SK-N-SH (cell line): ENCODE measurements at regions not wholly inside any gene's neighbourhood (a gene's known extent, or its start where the extent isn't known, plus 50 kb on each side); places are given as distances from the start of the nearest gene placed in this dataset.

Experiments used
- CTCF ChIA-PET: fragments of 300-600, 350-600 bp; formaldehyde crosslinking; extraction: SDS; loops from one replicate; lab custom pipeline; 2021; lab: Yijun Ruan, JAX
- POLR2A ChIA-PET: fragments of 350-600 bp; sonication (Branson Sonifier 250); formaldehyde crosslinking; extraction: SDS; loops from one replicate; lab custom pipeline; 2020; ENCODE audit warnings: antibody characterized with exemption, inconsistent platforms; lab: Yijun Ruan, JAX
- DNase-seq: peaks from one replicate; pipeline ENCODE4 v3.0.0; 2012
- H2AFZ ChIP-seq: fragments of 200-600 bp; sonication (generic); 2 replicates; pipeline ENCODE4 v1.8.1; 2016; ENCODE audit warnings: antibody characterized with exemption, mild to moderate bottlenecking, low read depth
- H3F3A ChIP-seq: fragments of 200-600 bp; sonication (generic); replicated peaks from 2 replicates; pipeline ENCODE3; 2016; ENCODE audit warnings: antibody characterized with exemption, mild to moderate bottlenecking; ENCODE audit not compliant: insufficient read depth
- H3K27ac ChIP-seq, 2 experiments: fragments of 200-500 bp in 1 of 2; fragments of 200-600 bp in 1 of 2; sonication (Bioruptor generic) in 1 of 2; sonication (generic), shearing (Covaris generic) in 1 of 2; 2 replicates each; pipeline versions ENCODE4 v1.5.1 to v1.6.1; 2014 to 2016; ENCODE audit warnings: low read depth in 2 of 2, inconsistent platforms in 1 of 2, low read length in 1 of 2, mild to moderate bottlenecking in 1 of 2, mixed read lengths in 1 of 2
- H3K27me3 ChIP-seq: fragments of 200-600 bp; sonication (generic), shearing (Covaris generic); 2 replicates; pipeline ENCODE4 v1.6.1; 2016; ENCODE audit warnings: mixed run types; ENCODE audit not compliant: insufficient read depth
- H3K36me3 ChIP-seq, 2 experiments: fragments of 200-500 bp in 1 of 2; fragments of 200-600 bp in 1 of 2; sonication (Bioruptor generic) in 1 of 2; sonication (generic) in 1 of 2; replicated peaks in 1 of 2; 2 replicates each; pipeline versions ENCODE3 to v1.5.1; 2014 to 2016; ENCODE audit warnings: low read length in 1 of 2, mild to moderate bottlenecking in 1 of 2; ENCODE audit not compliant: insufficient read depth in 2 of 2, control insufficient read depth in 1 of 2
- H3K4me1 ChIP-seq, 2 experiments: fragments of 200-500 bp in 1 of 2; fragments of 200-600 bp in 1 of 2; sonication (Bioruptor generic) in 1 of 2; sonication (generic), shearing (Covaris generic) in 1 of 2; 2 replicates each; pipeline versions ENCODE4 v1.5.1 to v1.6.1; 2014 to 2016; ENCODE audit warnings: low read depth in 1 of 2, low read length in 1 of 2, mixed run types in 1 of 2; ENCODE audit not compliant: insufficient read depth in 2 of 2, control insufficient read depth in 1 of 2
- H3K4me2 ChIP-seq: fragments of 200-600 bp; sonication (generic), shearing (Covaris generic); 2 replicates; pipeline ENCODE4 v1.6.1; 2017; ENCODE audit warnings: mixed run types
- H3K4me3 ChIP-seq, 2 experiments: fragments of 200-500 bp in 1 of 2; fragments of 200-600 bp in 1 of 2; sonication (Bioruptor generic) in 1 of 2; sonication (generic), shearing (Covaris generic) in 1 of 2; 2 replicates each; pipeline versions ENCODE4 v1.5.1 to v1.8.1; 2014 to 2016; ENCODE audit warnings: low read depth in 2 of 2, inconsistent platforms in 1 of 2, low read length in 1 of 2, mild to moderate bottlenecking in 1 of 2, mixed read lengths in 1 of 2, moderate library complexity in 1 of 2
- H3K79me2 ChIP-seq: fragments of 200-600 bp; sonication (generic); 2 replicates; pipeline ENCODE4 v1.8.1; 2017; ENCODE audit warnings: mild to moderate bottlenecking; ENCODE audit not compliant: insufficient read depth
- H3K9ac ChIP-seq: fragments of 200-600 bp; sonication (generic); 2 replicates; pipeline ENCODE4 v1.6.1; 2017; ENCODE audit warnings: mixed run types
- H3K9me2 ChIP-seq: fragments of 200-600 bp; sonication (generic); 2 replicates; pipeline ENCODE4 v1.6.1; 2017; ENCODE audit warnings: mixed run types
- H3K9me3 ChIP-seq: fragments of 200-600 bp; sonication (generic); 2 replicates; pipeline ENCODE4 v1.6.1; 2017; ENCODE audit warnings: mixed run types, mild to moderate bottlenecking, moderate library complexity
- H4K20me1 ChIP-seq: fragments of 200-600 bp; sonication (generic); 2 replicates; pipeline ENCODE4 v1.6.1; 2017; ENCODE audit warnings: mild to moderate bottlenecking, mixed run types; ENCODE audit not compliant: insufficient read depth
- CHD2 ChIP-seq: fragments of 150-350 bp; IDR thresholded peaks from 2 replicates; pipeline ENCODE4 v1.6.1; 2018; ENCODE audit warnings: low read length; ENCODE audit not compliant: partially characterized antibody
- EZH2phosphoT487 ChIP-seq: fragments of 200-600 bp; sonication (generic); IDR thresholded peaks from 2 replicates; pipeline ENCODE4 v1.6.1; 2017; ENCODE audit warnings: low read depth, mixed run types, mild to moderate bottlenecking, antibody characterized with exemption, moderate library complexity, borderline replicate concordance
- FOXJ3 ChIP-seq: sonication (generic); formaldehyde crosslinking; IDR thresholded peaks from 2 replicates; pipeline ENCODE4 v1.5.1; 2020; ENCODE audit warnings: mild to moderate bottlenecking, missing genetic modification reagents
- FOXM1 ChIP-seq: IDR thresholded peaks from 2 replicates; pipeline ENCODE4 v1.4.0; 2012; ENCODE audit warnings: low read depth, mild to moderate bottlenecking
- GATA2 ChIP-seq: sonication (generic); formaldehyde crosslinking; IDR thresholded peaks from 2 replicates; pipeline ENCODE4 v1.5.0; 2020; ENCODE audit warnings: mild to moderate bottlenecking, missing genetic modification reagents
- JUND ChIP-seq: IDR thresholded peaks from 2 replicates; pipeline ENCODE4 v1.4.0; 2012
- MEF2A ChIP-seq: IDR thresholded peaks from 2 replicates; pipeline ENCODE4 v1.4.0; 2012; ENCODE audit warnings: low read depth, borderline replicate concordance
- MXI1 ChIP-seq: IDR thresholded peaks from 2 replicates; pipeline ENCODE4 v1.6.1; 2012; ENCODE audit warnings: mild to moderate bottlenecking, low read depth, low read length, improper control_type of control experiment
- NFIC ChIP-seq: IDR thresholded peaks from 2 replicates; pipeline ENCODE4 v1.4.0; 2012; ENCODE audit warnings: borderline replicate concordance
- NRF1 ChIP-seq: IDR thresholded peaks from 2 replicates; pipeline ENCODE4 v1.6.1; 2012; ENCODE audit warnings: low read depth, mild to moderate bottlenecking, low read length
- RFX5 ChIP-seq: IDR thresholded peaks from 2 replicates; pipeline ENCODE4 v1.6.1; 2012; ENCODE audit warnings: mild to moderate bottlenecking, improper control_type of control experiment, low read length
- RXRA ChIP-seq: IDR thresholded peaks from 2 replicates; pipeline ENCODE4 v1.4.0; 2012; ENCODE audit warnings: low read depth, mild to moderate bottlenecking, borderline replicate concordance
- SMC3 ChIP-seq: IDR thresholded peaks from 2 replicates; pipeline ENCODE4 v1.6.1; 2012; ENCODE audit warnings: low read depth, low read length, improper control_type of control experiment
- TCF12 ChIP-seq: IDR thresholded peaks from 2 replicates; pipeline ENCODE4 v1.4.0; 2012
- TEAD4 ChIP-seq: IDR thresholded peaks from 2 replicates; pipeline ENCODE4 v1.4.0; 2012; ENCODE audit warnings: mild to moderate bottlenecking, borderline replicate concordance; ENCODE audit not compliant: insufficient read depth
- YY1 ChIP-seq: IDR thresholded peaks from 2 replicates; pipeline ENCODE4 v1.4.0; 2012; ENCODE audit warnings: low read depth, mild to moderate bottlenecking
- ZBTB33 ChIP-seq: IDR thresholded peaks from 2 replicates; pipeline ENCODE4 v1.4.0; 2012; ENCODE audit warnings: low read depth, borderline replicate concordance
- WGBS: methylation state at CpG from one replicate; pipeline ENCODE4 v1.1.6; 2017; ENCODE audit warnings: low lambda C conversion rate; 5-methylcytosine and 5-hydroxymethylcytosine counted together
- TF ChIP-seq, protein P1 (sequence below): IDR thresholded peaks from 2 replicates; pipeline ENCODE4 v1.4.0; 2012; ENCODE audit warnings: low read depth, borderline replicate concordance
- TF ChIP-seq, protein P2 (sequence below): fragments of 150-350 bp; IDR thresholded peaks from 2 replicates; pipeline ENCODE4 v1.6.1; 2017; ENCODE audit warnings: antibody characterized with exemption, low read length, low read depth, borderline replicate concordance
- TF ChIP-seq, protein P3 (sequence below): IDR thresholded peaks from 2 replicates; pipeline ENCODE4; 2012

DNA sequence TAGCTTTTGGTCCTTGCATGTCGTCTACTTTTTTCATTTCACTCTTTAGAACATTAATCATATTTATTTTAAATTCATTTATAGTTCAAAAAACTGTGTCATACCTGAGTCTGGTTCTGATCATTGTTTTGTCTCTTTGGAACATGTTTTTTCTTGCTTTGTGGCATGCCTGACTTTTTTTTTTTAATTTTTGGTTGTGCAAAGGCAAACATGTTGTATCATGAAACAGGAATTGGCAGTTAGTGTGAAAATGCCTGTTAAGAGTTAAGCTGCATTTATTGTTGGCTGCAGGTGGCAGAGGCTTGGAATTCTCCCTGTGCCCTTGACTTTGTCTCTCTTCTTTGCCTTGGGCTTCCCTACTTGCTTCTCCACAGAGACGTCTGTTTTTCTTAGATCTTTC, 525.0 kb upstream of the ADARB2 start:
- Histone ChIP-seq H3K9me2 (no peaks in the 10 kb centered on the region), H3K9ac (no peak overlapping the region), H3K27ac (no peak overlapping the region), H3K79me2 (no peaks in the 10 kb centered on the region), H3F3A (no peaks in the 10 kb centered on the region), H3K4me2 (no peak overlapping the region), H2AFZ (no peak overlapping the region), H3K9me3 (no peaks in the 10 kb centered on the region), H3K4me3 (no peak overlapping the region), H3K4me1 (no peaks in the 10 kb centered on the region), H3K36me3 (no peaks in the 10 kb centered on the region), H4K20me1 (no peaks in the 10 kb centered on the region), H3K27me3 (no peaks in the 10 kb centered on the region)
- no peak for TF ChIP-seq JUND
- TF ChIP-seq ZBTB33: no peak
- no peak for TF ChIP-seq TEAD4
- no peak for TF ChIP-seq TCF12
- no peak for TF ChIP-seq SMC3
- TF ChIP-seq NRF1: no peak
- TF ChIP-seq YY1: no peak
- no peak for TF ChIP-seq EZH2phosphoT487
- TF ChIP-seq, protein P1, sequence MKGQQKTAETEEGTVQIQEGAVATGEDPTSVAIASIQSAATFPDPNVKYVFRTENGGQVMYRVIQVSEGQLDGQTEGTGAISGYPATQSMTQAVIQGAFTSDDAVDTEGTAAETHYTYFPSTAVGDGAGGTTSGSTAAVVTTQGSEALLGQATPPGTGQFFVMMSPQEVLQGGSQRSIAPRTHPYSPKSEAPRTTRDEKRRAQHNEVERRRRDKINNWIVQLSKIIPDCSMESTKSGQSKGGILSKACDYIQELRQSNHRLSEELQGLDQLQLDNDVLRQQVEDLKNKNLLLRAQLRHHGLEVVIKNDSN: no peak
- TF ChIP-seq CHD2: no peak
- TF ChIP-seq FOXJ3 (CRISPR knock-in tag): no peak
- no peak for TF ChIP-seq RXRA
- TF ChIP-seq GATA2 (CRISPR knock-in tag): no peak
- no peak for TF ChIP-seq NFIC
- no peak for TF ChIP-seq MXI1
- WGBS: 17% methylated on average over 2 of the region's 2 CpGs
- POLR2A ChIA-PET: no interaction called here
- CTCF ChIA-PET: interaction anchor here (0.6 kb wide), 1 partner anchor 843 kb away, joined by 3 read pairs; no protein-coding TSS in a partner anchor
- DNase-seq: no peak

GRCh38 chr10:2256241-2256640, 518.9 kb upstream of the ADARB2 start:
- TF ChIP-seq JUND (no peak), FOXM1 (no peak), TEAD4 (no peak), YY1 (no peak), EZH2phosphoT487 (no peak), MEF2A (no peak), RFX5 (no peak), NRF1 (no peak)
- TF ChIP-seq, protein P2, sequence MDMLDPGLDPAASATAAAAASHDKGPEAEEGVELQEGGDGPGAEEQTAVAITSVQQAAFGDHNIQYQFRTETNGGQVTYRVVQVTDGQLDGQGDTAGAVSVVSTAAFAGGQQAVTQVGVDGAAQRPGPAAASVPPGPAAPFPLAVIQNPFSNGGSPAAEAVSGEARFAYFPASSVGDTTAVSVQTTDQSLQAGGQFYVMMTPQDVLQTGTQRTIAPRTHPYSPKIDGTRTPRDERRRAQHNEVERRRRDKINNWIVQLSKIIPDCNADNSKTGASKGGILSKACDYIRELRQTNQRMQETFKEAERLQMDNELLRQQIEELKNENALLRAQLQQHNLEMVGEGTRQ: no peak
- TF ChIP-seq, protein P3, sequence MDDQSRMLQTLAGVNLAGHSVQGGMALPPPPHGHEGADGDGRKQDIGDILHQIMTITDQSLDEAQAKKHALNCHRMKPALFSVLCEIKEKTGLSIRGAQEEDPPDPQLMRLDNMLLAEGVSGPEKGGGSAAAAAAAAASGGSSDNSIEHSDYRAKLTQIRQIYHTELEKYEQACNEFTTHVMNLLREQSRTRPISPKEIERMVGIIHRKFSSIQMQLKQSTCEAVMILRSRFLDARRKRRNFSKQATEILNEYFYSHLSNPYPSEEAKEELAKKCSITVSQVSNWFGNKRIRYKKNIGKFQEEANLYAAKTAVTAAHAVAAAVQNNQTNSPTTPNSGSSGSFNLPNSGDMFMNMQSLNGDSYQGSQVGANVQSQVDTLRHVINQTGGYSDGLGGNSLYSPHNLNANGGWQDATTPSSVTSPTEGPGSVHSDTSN: no peak
- H2AFZ ChIP-seq: no peak overlapping the region
- H3K27me3 ChIP-seq: no peaks in the 10 kb centered on the region
- H3F3A ChIP-seq: no peaks in the 10 kb centered on the region
- H3K36me3 ChIP-seq: no peaks in the 10 kb centered on the region
- CTCF ChIA-PET: no interaction called here
- no peaks in the 10 kb centered on the region for H3K4me1 ChIP-seq
- no peaks in the 10 kb centered on the region for H3K9me3 ChIP-seq
- no peak overlapping the region for H3K4me2 ChIP-seq
- H3K79me2 ChIP-seq: no peaks in the 10 kb centered on the region
- 28% methylated on average over 3 of the region's 7 CpGs for WGBS
- POLR2A ChIA-PET: interaction anchor here (0.6 kb wide), 1 partner anchor 351 kb away, joined by 3 read pairs; no protein-coding TSS in a partner anchor
- no peak overlapping the region for H3K4me3 ChIP-seq
- H3K27ac ChIP-seq: no peak overlapping the region
- no peak overlapping the region for H3K9ac ChIP-seq
- H4K20me1 ChIP-seq: no peaks in the 10 kb centered on the region
- DNase-seq: no peak
- H3K9me2 ChIP-seq: no peaks in the 10 kb centered on the region
